ENCODE measurements at regions not wholly inside any gene's neighbourhood (a gene's known extent, or its start where the extent isn't known, plus 50 kb on each side); places are given as distances from the start of the nearest gene placed in this dataset.

DNA sequence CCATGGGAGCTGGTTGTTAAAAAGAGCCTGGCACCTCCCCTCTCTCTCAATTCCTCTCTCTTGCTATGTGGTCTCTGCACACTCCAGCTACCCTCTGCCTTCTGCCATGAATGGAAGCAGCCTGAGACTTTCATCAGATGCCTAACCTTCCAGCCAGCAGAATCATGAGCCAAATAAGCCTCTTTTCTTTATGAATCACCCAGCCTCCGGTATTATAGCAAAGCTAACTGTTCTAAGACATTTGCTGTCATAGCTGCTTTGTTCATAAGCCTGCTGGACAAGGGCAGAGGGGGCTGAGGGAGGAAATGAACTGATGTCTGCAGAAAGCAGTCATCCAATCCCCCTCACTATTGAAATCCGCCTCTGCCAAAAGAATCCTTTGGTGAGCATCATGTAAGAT lies 196.7 kb downstream of the ZNF330 start:
- Histone ChIP-seq H3K4me3 (ENCODE audit: extremely low read depth in 1 of 4, insufficient read depth in 2 of 4, low read depth in 3 of 4, low read length in 4 of 4) (no peak overlapping the region), H3K9ac (replicated peaks in 1 of 4; ENCODE audit: extremely low read depth in 1 of 4, low read depth in 3 of 4, low read length in 3 of 4) (no peak overlapping the region), H2AFZ (ENCODE audit: low read length) (no peak overlapping the region), H3K36me3 (ENCODE audit: control insufficient read depth in 2 of 4, insufficient read depth in 4 of 4, low read length in 3 of 4) (no peaks in the 10 kb centered on the region), H3K23me2 (ENCODE audit: low read depth, low read length) (no peaks in the 10 kb centered on the region), H4K91ac (replicated peaks; ENCODE audit: insufficient read length, low read length) (no peak overlapping the region), H4K8ac (ENCODE audit: extremely low read depth, insufficient read depth, low read length) (no peak overlapping the region), H3K23ac (ENCODE audit: insufficient read length) (no peak overlapping the region), H3K4me1 (replicated peaks in 1 of 4; ENCODE audit: control insufficient read depth in 3 of 4, insufficient read depth in 4 of 4, low read length in 3 of 4) (no peaks in the 10 kb centered on the region), H3K79me2 (ENCODE audit: control insufficient read depth in 1 of 2, insufficient read depth in 2 of 2, low read length in 2 of 2) (no peaks in the 10 kb centered on the region), H2BK5ac (ENCODE audit: low read depth, low read length) (no peak overlapping the region), H2BK15ac (ENCODE audit: low read length) (no peak overlapping the region), H3K4ac (replicated peaks; ENCODE audit: insufficient read length, low read depth, low read length) (no peak overlapping the region), H3K79me1 (ENCODE audit: low read depth, low read length) (no peaks in the 10 kb centered on the region), H3K27me3 (replicated peaks in 1 of 4; ENCODE audit: control insufficient read depth in 3 of 4, extremely low read depth in 1 of 4, insufficient read depth in 3 of 4, low read length in 3 of 4) (no peaks in the 10 kb centered on the region), H2BK20ac (ENCODE audit: low read length) (no peak overlapping the region), H4K20me1 (replicated peaks in 1 of 2; ENCODE audit: control insufficient read depth in 1 of 2, insufficient read depth in 2 of 2, low read length in 2 of 2) (no peaks in the 10 kb centered on the region), H2BK12ac (ENCODE audit: low read depth, low read length) (no peak overlapping the region), H4K5ac (ENCODE audit: insufficient read length, low read depth, low read length) (no peak overlapping the region), H2BK120ac (replicated peaks; ENCODE audit: low read depth, low read length) (no peak overlapping the region), H3K9me3 (ENCODE audit: insufficient read depth in 2 of 2, low read depth in 1 of 2, low read length in 1 of 2) (no peaks in the 10 kb centered on the region), H3K18ac (ENCODE audit: extremely low read depth, low read length) (no peak overlapping the region), H3K27ac (ENCODE audit: low read depth, low read length) (no peak overlapping the region), H3K4me2 (ENCODE audit: insufficient read depth in 1 of 2, low read depth in 2 of 2, low read length in 2 of 2) (no peak overlapping the region), H2AK5ac (ENCODE audit: low read depth, low read length) (no peak overlapping the region), H3K14ac (ENCODE audit: insufficient read length) (no peak overlapping the region), H3K56ac (replicated peaks; ENCODE audit: insufficient read length, low read depth, low read length) (no peak overlapping the region)
- FAIRE-seq (no peak), DNase-seq (ENCODE audit: low read depth in 1 of 2, low spot score in 2 of 2) (no peak)
- ChIA-PET CTCF (ENCODE audit: partially characterized antibody) (interaction anchor here (1.1 kb wide), 1 partner anchor 10 kb away, joined by 4 read pairs; no protein-coding TSS in a partner anchor), POLR2A (ENCODE audit: partially characterized antibody) (no interaction called here)
- 90% methylated on average over 2 of the region's 2 CpGs; no CpG with 5 or more reads in 1 of the 2 experiments for WGBS, 2 experiments (ENCODE audit: extremely low coverage in 1 of 2, insufficient coverage in 1 of 2, insufficient read length in 1 of 2, insufficient replicate concordance in 2 of 2, low coverage in 1 of 2, low lambda C conversion rate in 2 of 2, missing lambda C conversion rate in 1 of 2)
- TF ChIP-seq, protein P1, sequence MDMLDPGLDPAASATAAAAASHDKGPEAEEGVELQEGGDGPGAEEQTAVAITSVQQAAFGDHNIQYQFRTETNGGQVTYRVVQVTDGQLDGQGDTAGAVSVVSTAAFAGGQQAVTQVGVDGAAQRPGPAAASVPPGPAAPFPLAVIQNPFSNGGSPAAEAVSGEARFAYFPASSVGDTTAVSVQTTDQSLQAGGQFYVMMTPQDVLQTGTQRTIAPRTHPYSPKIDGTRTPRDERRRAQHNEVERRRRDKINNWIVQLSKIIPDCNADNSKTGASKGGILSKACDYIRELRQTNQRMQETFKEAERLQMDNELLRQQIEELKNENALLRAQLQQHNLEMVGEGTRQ (IDR thresholded peaks at IDR 0.05; ENCODE audit: low read length), result no peak
- TF ChIP-seq MAFK (IDR thresholded peaks at IDR 0.05; ENCODE audit: low read depth, low read length) (no peak), HDAC2 (IDR thresholded peaks at IDR 0.05; ENCODE audit: borderline replicate concordance in 1 of 2, low read depth in 2 of 2, low read length in 2 of 2) (no peak), ASH2L (IDR thresholded peaks at IDR 0.05; ENCODE audit: low read length) (no peak), SUZ12 (IDR thresholded peaks at IDR 0.05; ENCODE audit: low read length) (no peak), EGR1 (IDR thresholded peaks at IDR 0.05; ENCODE audit: borderline replicate concordance, low read depth, low read length) (no peak)

Measured in H1 (cell line).